Thoracic aorta (tissue), 2 donors: ENCODE measurements at regions not wholly inside any gene's neighbourhood (a gene's known extent, or its start where the extent isn't known, plus 50 kb on each side); places are given as distances from the start of the nearest gene placed in this dataset.

ENCODE experiments used
- ATAC-seq: fragments of 150-250 bp; one replicate; pipeline ENCODE4 v1.8.0; 2017; ENCODE audit warnings: low read depth; ENCODE audit not compliant: insufficient number of reproducible peaks, low FRiP score
- DNase-seq: peaks from one replicate; pipeline ENCODE4 v3.0.0-alpha.2; 2020; ENCODE audit warnings: low spot score
- H3K27ac ChIP-seq, 2 donors: fragments of 200-600 bp; sonication (generic); 1 replicate in 1 of 2; 2 replicates in 1 of 2; pipeline ENCODE4 v1.5.1; 2016; ENCODE audit warnings: mild to moderate bottlenecking in 2 of 2, moderate library complexity in 2 of 2
- H3K27me3 ChIP-seq: fragments of 200-600 bp; sonication (generic); replicated peaks from 2 replicates; pipeline ENCODE4 v1.6.0; 2016; ENCODE audit warnings: mild to moderate bottlenecking; ENCODE audit not compliant: insufficient read depth
- H3K36me3 ChIP-seq: fragments of 200-600 bp; sonication (generic); one replicate; pipeline ENCODE4 v1.5.1; 2016
- H3K4me1 ChIP-seq, 2 donors: fragments of 200-600 bp; sonication (generic); 1 replicate in 1 of 2; 2 replicates in 1 of 2; pipeline versions ENCODE4 v1.5.1 to v1.6.0; 2016; ENCODE audit warnings: low read depth in 2 of 2, mild to moderate bottlenecking in 1 of 2; ENCODE audit not compliant: control insufficient read depth in 1 of 2
- H3K4me3 ChIP-seq: fragments of 200-600 bp; sonication (generic); 2 replicates; pipeline ENCODE4 v1.5.1; 2016; ENCODE audit warnings: mild to moderate bottlenecking
- H3K9me3 ChIP-seq: fragments of 200-600 bp; sonication (generic); 2 replicates; pipeline ENCODE4 v1.5.1; 2016
- TF ChIP-seq, protein P1 (sequence below): fragments of 200-600 bp; sonication (generic); IDR thresholded peaks from one replicate; pipeline ENCODE4 v1.5.1; 2019; ENCODE audit warnings: antibody characterized with exemption

GRCh38 chr3:35492841-35493240 is 146.5 kb upstream of the ARPP21 start:
- Histone ChIP-seq H3K4me1 (peaks cover 3 to 5% of the 10 kb centered on the region in 2 donors), H3K9me3 (no peaks in the 10 kb centered on the region), H3K36me3 (no peaks in the 10 kb centered on the region), H3K27ac (no peak overlapping the region), H3K27me3 (no peaks in the 10 kb centered on the region), H3K4me3 (no peak overlapping the region)
- ATAC-seq (no peak), DNase-seq (no peak)
- TF ChIP-seq, protein P1, sequence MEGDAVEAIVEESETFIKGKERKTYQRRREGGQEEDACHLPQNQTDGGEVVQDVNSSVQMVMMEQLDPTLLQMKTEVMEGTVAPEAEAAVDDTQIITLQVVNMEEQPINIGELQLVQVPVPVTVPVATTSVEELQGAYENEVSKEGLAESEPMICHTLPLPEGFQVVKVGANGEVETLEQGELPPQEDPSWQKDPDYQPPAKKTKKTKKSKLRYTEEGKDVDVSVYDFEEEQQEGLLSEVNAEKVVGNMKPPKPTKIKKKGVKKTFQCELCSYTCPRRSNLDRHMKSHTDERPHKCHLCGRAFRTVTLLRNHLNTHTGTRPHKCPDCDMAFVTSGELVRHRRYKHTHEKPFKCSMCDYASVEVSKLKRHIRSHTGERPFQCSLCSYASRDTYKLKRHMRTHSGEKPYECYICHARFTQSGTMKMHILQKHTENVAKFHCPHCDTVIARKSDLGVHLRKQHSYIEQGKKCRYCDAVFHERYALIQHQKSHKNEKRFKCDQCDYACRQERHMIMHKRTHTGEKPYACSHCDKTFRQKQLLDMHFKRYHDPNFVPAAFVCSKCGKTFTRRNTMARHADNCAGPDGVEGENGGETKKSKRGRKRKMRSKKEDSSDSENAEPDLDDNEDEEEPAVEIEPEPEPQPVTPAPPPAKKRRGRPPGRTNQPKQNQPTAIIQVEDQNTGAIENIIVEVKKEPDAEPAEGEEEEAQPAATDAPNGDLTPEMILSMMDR = no peak

DNA sequence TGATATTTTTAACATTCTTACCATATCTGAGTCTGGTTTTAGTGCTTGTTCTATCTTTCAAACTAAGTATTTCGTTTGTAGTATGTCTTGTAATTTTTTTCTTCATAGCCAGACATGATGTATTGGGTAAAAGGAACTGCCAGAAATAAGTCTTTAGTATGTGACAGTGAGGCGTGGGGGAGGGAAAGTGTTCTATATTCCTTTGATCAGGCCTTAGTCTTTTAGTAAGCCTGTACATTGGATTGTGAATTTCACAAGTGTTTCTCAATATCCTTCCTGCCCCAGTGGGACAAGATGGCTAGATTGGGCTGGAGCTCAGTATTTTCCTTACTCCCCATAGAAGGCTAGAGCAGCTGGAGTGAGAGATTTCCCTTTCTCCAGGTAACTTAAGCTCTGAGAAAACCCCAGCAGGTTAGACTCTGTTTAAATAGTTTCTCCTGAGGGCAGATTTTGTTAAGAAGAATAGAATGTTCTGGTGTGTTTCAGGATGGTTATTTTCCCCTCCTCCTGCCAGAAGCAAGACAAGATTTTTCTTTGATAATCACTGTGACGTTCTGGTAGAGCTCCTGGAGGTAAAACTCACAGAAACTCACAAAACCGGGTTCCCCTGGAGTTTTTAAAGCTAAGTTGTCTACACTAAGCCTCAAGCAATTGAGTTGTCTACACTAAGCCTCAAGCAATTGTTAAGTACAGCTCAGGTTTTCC is 140.7 kb upstream of the ARPP21 start:
- ATAC-seq (no peak), DNase-seq (no peak)
- Histone ChIP-seq H3K4me1 (no peaks in the 10 kb centered on the region), H3K9me3 (no peaks in the 10 kb centered on the region), H3K27me3 (no peaks in the 10 kb centered on the region), H3K27ac (no peak overlapping the region), H3K4me3 (no peak overlapping the region), H3K36me3 (no peaks in the 10 kb centered on the region)
- TF ChIP-seq, protein P1 = no peak

GRCh38 chr3:35500641-35501350 is 138.5 kb upstream of the ARPP21 start:
- H3K4me1 ChIP-seq = no peaks in the 10 kb centered on the region
- H3K27ac ChIP-seq = no peak overlapping the region
- no peak overlapping the region for H3K4me3 ChIP-seq
- TF ChIP-seq, protein P1 = no peak
- no peak for ATAC-seq
- no peaks in the 10 kb centered on the region for H3K36me3 ChIP-seq
- no peaks in the 10 kb centered on the region for H3K27me3 ChIP-seq
- no peaks in the 10 kb centered on the region for H3K9me3 ChIP-seq
- no peak for DNase-seq

- H3K27ac ChIP-seq = no peak overlapping the region
- H3K9me3 ChIP-seq = no peaks in the 10 kb centered on the region
- no peak for DNase-seq
- H3K36me3 ChIP-seq = no peaks in the 10 kb centered on the region
- no peaks in the 10 kb centered on the region for H3K27me3 ChIP-seq
- H3K4me3 ChIP-seq = no peak overlapping the region
- TF ChIP-seq, protein P1 = no peak
- H3K4me1 ChIP-seq = no peaks in the 10 kb centered on the region
- no peak for ATAC-seq
Observed at GRCh38 chr3:35502699-35503098, 136.6 kb upstream of the ARPP21 start.

DNA sequence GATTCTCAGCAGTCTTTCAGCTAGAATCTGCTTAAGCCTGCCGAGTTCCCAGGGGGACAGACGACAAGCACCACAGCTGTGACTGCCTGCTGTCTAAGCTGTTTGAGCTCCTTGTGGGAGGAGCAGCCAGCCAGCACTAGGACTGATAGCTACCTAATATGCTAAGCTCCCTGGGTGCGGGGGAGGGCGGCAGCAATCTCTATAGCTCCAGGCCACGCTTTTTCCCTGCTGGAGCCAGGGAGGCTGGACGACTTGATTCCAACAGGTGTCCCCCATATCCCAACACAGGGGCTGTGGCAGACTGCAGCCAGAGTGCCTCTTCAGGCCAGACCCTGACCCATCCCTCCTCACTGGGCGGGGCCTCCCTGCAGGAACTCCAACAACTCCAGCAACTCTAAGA is 134.1 kb upstream of the ARPP21 start:
- Histone ChIP-seq H3K27me3 (no peaks in the 10 kb centered on the region), H3K9me3 (no peaks in the 10 kb centered on the region), H3K27ac (no peak overlapping the region), H3K36me3 (no peaks in the 10 kb centered on the region), H3K4me1 (no peaks in the 10 kb centered on the region), H3K4me3 (no peak overlapping the region)
- TF ChIP-seq, protein P1 = no peak
- ATAC-seq (no peak), DNase-seq (no peak)
